GM18511 (cell line): ENCODE measurements at regions not wholly inside any gene's neighbourhood (a gene's known extent, or its start where the extent isn't known, plus 50 kb on each side); places are given as distances from the start of the nearest gene placed in this dataset.

Experiments
- ATAC-seq: cut with Tn5 transposase; IDR thresholded peaks from one replicate; pipeline ENCODE4 v1.9.1; 2021; ENCODE audit warnings: mild to moderate bottlenecking, moderate library complexity; ENCODE audit not compliant: unreplicated experiment

GRCh38 chr6:145381941-145382340, 353.4 kb downstream of the EPM2A start:
- ATAC-seq, result no peak

- no peak for ATAC-seq
These were observed 351.9 kb downstream of the EPM2A start for GRCh38 chr6:145383428-145383827.

DNA sequence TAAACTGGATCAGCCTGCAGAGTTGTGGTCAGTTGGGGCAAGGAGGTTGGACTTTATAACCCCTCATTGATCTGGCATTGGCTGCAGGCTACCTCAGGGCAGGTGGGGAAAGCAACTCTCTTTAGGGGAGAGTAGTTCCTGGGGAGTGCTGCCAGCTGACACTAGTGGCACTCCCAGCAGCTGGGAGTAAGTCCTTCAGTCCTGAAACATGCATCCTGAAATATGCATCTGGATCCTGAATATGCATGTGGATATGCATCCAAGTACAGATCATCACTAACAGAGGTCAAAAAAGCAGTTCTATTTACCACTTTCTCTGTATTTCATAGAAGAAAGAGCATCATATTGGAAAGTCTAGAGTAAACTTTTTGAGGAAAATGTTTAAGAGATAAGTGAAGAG, 350.8 kb downstream of the EPM2A start:
- ATAC-seq, result no peak

GRCh38 chr6:145396499-145396898, 338.8 kb downstream of the EPM2A start:
- ATAC-seq, result peak; percentile 46

- ATAC-seq, result no peak
These were observed 334.8 kb downstream of the EPM2A start for GRCh38 chr6:145400508-145400907.

DNA sequence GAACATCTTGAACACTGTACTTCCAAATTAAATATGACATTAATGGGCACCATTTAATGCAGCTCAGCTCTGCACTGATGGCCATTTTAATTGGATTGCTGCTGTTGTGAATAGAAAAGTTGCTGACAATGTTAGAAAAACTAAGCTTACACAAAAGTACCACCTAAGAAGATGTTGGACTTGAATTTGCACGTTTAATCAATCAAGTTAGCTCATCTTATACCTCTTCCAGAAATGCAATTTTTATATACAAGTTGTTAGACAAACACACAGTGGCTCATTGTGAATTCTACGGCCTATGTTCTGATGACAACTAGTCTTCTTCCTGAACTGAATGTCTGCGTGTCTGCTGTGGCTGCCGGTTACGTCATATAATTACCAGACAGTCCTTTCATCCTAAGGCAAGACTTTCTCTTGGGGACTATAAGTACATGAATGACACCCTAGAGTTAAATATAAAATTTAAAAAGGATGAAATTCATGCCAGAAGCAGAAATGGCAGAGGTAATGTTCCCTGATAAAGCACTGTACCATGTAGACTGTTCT, 330.2 kb downstream of the EPM2A start:
- ATAC-seq, result no peak

DNA sequence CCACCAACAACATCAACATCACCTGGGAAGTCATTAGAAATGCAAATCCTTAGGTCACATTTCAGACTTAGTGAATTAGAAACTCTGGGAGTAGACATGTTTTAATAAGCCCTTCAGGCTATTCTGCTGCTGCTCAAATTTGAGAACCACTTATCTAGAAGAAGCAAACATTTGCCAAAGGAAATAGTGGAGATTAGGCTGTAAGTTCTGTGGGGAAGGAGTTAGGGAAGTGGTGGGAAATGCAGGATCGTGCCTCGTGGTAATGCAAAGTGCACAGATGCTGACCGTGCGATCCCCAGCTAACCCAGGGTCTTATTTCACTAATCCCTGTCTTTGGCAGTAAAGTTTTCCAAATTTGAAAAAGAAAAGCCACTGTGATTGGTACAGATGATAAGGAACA, 328.5 kb downstream of the EPM2A start:
- ATAC-seq, result no peak

- no peak for ATAC-seq
These were observed 319.7 kb downstream of the EPM2A start for GRCh38 chr6:145415616-145416015.

DNA sequence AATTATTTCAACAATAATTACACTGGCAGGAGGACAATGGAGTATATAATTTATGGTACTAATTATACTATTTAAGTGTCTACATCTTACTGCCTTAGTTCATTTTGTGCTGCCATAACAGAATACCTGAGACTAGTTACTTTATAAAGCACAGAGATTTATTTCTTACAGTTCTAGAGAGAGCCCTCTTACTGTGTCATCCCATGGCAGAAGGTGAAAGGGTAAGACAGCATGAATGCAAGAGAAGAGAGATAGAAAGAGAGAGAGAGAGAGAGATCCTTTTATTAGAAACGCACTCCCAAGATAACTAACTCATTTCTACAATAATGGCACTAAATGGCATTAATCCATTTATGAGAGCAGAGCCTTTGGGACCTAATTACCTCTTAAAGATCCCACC, 314.7 kb downstream of the EPM2A start:
- ATAC-seq, result no peak

DNA sequence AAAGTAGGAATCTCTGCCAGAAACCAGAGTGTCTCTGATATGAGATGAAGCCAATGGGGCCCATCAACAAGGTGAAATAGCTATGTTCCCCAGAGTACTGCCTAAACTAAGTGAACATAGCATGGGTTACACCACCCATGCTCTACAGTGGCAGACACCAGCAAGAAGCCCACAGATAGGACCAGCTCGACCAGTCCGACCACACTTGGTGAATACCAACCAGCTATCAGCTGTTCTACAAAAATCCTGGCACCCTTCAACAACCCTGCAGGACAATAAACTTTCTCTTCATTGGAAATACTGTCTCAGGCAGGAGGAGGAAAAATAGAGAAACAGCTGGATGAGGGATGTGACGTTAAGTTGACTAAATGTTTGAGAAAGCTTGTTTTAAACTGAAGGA, 311.4 kb downstream of the EPM2A start:
- no peak for ATAC-seq

- ATAC-seq, result no peak
These were observed 308.1 kb downstream of the EPM2A start for GRCh38 chr6:145427232-145427631.

- no peak for ATAC-seq
These were observed 306.6 kb downstream of the EPM2A start for GRCh38 chr6:145428706-145429105.

- ATAC-seq, result no peak
These were observed 293.2 kb downstream of the EPM2A start for GRCh38 chr6:145442110-145442509.

DNA sequence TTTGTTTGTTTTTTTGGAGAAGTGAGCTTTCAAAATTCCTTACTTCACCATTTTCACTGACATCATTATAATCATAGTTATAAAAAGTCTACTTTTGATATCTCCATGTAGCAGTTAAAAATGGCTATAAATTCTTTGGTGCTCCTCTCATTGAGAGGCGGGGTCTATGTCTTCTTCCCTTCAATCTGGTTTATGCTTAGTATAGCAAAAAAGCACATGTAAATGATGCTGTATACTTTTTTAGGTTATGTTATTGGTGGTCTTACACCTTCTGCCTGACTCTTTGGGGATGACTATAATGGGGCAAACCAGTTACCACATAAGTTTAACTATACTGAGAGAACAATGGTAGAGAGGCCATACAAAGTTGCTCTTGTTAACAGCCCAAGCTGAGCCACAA, 289.6 kb downstream of the EPM2A start:
- no peak for ATAC-seq

- no peak for ATAC-seq
These were observed 284.3 kb downstream of the EPM2A start for GRCh38 chr6:145451029-145451428.

GRCh38 chr6:145453376-145453775, 281.9 kb downstream of the EPM2A start:
- ATAC-seq, result no peak

- no peak for ATAC-seq
These were observed 281.3 kb downstream of the EPM2A start for GRCh38 chr6:145454006-145454405.

GRCh38 chr6:145457556-145457955, 277.8 kb downstream of the EPM2A start:
- ATAC-seq, result no peak

DNA sequence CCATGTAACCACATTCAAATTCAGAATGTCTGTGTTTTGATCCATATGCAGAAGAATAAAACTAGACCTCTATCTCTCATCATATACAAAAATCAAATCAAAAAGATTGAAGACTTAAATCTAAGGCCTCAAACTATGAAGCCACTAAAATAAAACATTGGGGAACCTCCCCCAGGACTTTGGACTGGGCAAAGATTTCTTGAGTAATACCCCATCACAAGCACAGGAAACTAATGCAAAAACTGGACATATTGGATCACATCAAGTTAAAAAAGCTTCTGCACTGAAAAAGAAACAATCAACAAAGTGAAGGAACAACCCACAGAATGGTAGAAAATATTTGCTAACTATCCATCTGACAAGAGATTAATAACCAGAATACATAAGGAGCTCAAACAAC, 266.8 kb downstream of the EPM2A start:
- ATAC-seq, result no peak

DNA sequence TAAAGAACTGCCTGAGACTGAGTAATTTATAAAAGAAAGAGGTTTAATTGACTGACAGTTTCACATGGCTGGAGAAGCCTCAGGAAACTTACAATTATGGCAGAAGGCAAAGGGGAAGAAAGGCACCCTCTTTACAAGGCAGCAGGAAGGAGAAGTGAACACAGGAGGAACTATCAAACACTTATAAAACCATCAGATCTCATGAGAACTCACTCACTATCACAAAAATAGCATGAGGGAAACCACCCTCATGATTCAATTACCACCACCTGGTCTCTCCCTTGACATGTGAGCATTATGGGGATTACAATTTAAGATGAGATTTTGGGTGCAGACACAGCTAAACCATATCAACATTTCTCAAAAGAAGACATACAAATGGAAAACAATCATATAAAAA, 266.3 kb downstream of the EPM2A start:
- ATAC-seq, result no peak

DNA sequence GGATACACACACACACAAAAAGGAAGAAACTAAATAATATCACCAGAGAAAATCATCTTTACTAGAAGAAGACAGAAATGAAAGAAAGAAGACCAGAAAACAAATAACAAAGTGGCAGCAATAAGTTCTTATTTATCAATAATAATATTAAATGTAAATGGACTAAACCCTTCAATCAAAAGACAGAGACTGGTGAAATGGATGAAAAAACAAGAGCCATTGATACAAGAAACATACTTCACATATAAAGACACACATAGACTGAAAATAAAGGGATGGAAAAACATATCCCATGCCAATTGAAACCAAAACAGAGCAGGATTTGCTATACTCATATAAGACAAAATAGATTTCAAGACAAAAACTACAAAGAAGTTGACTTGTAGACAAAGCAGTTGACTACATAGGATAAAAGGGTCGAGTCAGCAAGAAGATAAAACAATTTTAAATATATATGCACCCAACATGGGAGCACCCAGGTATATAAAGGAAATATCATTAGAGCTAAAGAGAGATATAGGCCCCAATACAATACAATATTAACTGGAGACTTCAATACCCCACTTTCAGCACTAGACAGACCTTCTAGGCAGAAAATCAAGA, 259.4 kb downstream of the EPM2A start:
- ATAC-seq, result no peak

DNA sequence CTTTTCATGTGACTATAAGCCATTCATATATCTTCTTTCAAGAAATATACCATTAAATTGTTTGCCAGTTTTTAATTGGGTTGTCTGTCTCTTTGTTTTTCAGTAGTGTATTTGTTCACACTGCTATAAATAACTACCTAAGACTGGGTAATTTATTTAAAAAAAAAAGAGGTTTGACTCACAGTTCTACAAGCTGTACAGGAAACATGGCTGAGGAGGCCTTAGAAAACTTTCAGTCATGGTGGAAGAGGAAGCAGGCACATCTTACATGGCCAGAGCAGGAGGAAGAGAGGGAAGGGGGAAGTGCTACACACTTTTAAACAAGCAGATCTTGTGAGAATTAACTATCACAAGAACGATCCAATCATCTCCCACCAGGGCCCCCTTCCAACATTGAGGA, 255.3 kb downstream of the EPM2A start:
- ATAC-seq, result no peak
